CD4-positive, CD25-positive, alpha-beta regulatory T cell (primary cell): ENCODE measurements at regions not wholly inside any gene's neighbourhood (a gene's known extent, or its start where the extent isn't known, plus 50 kb on each side); places are given as distances from the start of the nearest gene placed in this dataset.

Source experiments
- ATAC-seq, 2 donors: fragments of 150-1000 bp; cut with Tn5 transposase; one replicate each; pipeline ENCODE4 v1.10.0; 2021; ENCODE audit warnings: low read depth in 2 of 2, moderate number of reproducible peaks in 2 of 2, moderate library complexity in 1 of 2
- DNase-seq, 3 donors: peaks; one replicate each; pipeline versions ENCODE4 v3.0.0 to v3.0.0-alpha.2; 2012 to 2022; ENCODE audit warnings: mixed read lengths in 1 of 3
- H3K27ac ChIP-seq: one replicate; pipeline ENCODE4 v1.7.0; 2013; ENCODE audit warnings: mild to moderate bottlenecking, low read length; ENCODE audit not compliant: insufficient read depth, poor library complexity, severe bottlenecking
- H3K27me3 ChIP-seq: one replicate; pipeline ENCODE4 v1.7.0; 2013; ENCODE audit warnings: low read length; ENCODE audit not compliant: control insufficient read depth, insufficient read depth
- H3K36me3 ChIP-seq: one replicate; pipeline ENCODE4 v1.7.0; 2013; ENCODE audit warnings: mild to moderate bottlenecking, low read length, moderate library complexity; ENCODE audit not compliant: control insufficient read depth, insufficient read depth
- H3K4me1 ChIP-seq: 2 replicates; pipeline ENCODE4 v1.7.0; 2013; ENCODE audit warnings: mild to moderate bottlenecking, low read length; ENCODE audit not compliant: insufficient read depth, control insufficient read depth, poor library complexity, severe bottlenecking
- H3K4me3 ChIP-seq: one replicate; pipeline ENCODE4 v1.7.0; 2013; ENCODE audit warnings: low read depth, mild to moderate bottlenecking, low read length, moderate library complexity
- H3K9me3 ChIP-seq, 2 experiments: 1 replicate in 1 of 2; 2 replicates in 1 of 2; pipeline ENCODE4 v1.7.0; 2013; ENCODE audit warnings: low read length in 2 of 2, mild to moderate bottlenecking in 1 of 2, moderate library complexity in 1 of 2; ENCODE audit not compliant: control insufficient read depth in 2 of 2
- H3K27ac Mint-ChIP-seq, 3 donors: one replicate each; pipeline ENCODE4 v1.8.0; 2020 to 2022; ENCODE audit warnings: mild to moderate bottlenecking in 3 of 3, mixed read lengths in 3 of 3, moderate library complexity in 2 of 3
- H3K27me3 Mint-ChIP-seq: one replicate; pipeline ENCODE4 v1.8.0; 2022; ENCODE audit warnings: mild to moderate bottlenecking, mixed read lengths
- H3K36me3 Mint-ChIP-seq: one replicate; pipeline ENCODE4 v1.8.0; 2020; ENCODE audit warnings: mixed read lengths
- H3K4me1 Mint-ChIP-seq, 4 donors: one replicate each; pipeline ENCODE4 v1.8.0; 2020 to 2022; ENCODE audit warnings: mixed read lengths in 4 of 4, mild to moderate bottlenecking in 1 of 4
- H3K4me3 Mint-ChIP-seq, 4 donors: one replicate each; pipeline ENCODE4 v1.8.0; 2020 to 2022; ENCODE audit warnings: mild to moderate bottlenecking in 4 of 4, mixed read lengths in 4 of 4, moderate library complexity in 3 of 4
- H3K9me3 Mint-ChIP-seq, 7 donors: one replicate each; pipeline ENCODE4 v1.8.0; 2020 to 2022; ENCODE audit warnings: mixed read lengths in 7 of 7, mild to moderate bottlenecking in 3 of 7, moderate library complexity in 2 of 7

- Mint-ChIP-seq H3K4me1 (peaks cover 0 to 5% (median 0%) of the 10 kb centered on the region in 4 donors), H3K27ac (no peak overlapping the region), H3K9me3 (peaks cover 0 to 22% (median 7%) of the 10 kb centered on the region in 7 donors), H3K4me3 (no peak overlapping the region), H3K36me3 (no peaks in the 10 kb centered on the region), H3K27me3 (no peaks in the 10 kb centered on the region)
- no peaks in the 10 kb centered on the region for H3K4me1 ChIP-seq
- no peaks in the 10 kb centered on the region for H3K36me3 ChIP-seq
- DNase-seq (no peak), ATAC-seq (no peak)
- no peaks in the 10 kb centered on the region for H3K27me3 ChIP-seq
- peaks cover 3 to 8% of the 10 kb centered on the region in 2 experiments for H3K9me3 ChIP-seq
- H3K4me3 ChIP-seq: no peak overlapping the region
- no peak overlapping the region for H3K27ac ChIP-seq
Observed at GRCh38 chr4:188620608-188621007, 481.4 kb downstream of the TRIML1 start.

GRCh38 chr4:188623314-188623854, 484.1 kb downstream of the TRIML1 start:
- Histone ChIP-seq H3K27ac (no peak overlapping the region), H3K4me1 (no peaks in the 10 kb centered on the region), H3K4me3 (no peak overlapping the region), H3K36me3 (no peaks in the 10 kb centered on the region), H3K27me3 (no peaks in the 10 kb centered on the region), H3K9me3 (peaks cover 4 to 7% of the 10 kb centered on the region in 2 experiments)
- H3K9me3 Mint-ChIP-seq: peaks cover 0 to 20% (median 8%) of the 10 kb centered on the region in 7 donors
- H3K27me3 Mint-ChIP-seq: no peaks in the 10 kb centered on the region
- no peak overlapping the region for H3K4me3 Mint-ChIP-seq
- ATAC-seq (no peak), DNase-seq (no peak)
- no peak overlapping the region for H3K27ac Mint-ChIP-seq
- no peaks in the 10 kb centered on the region for H3K4me1 Mint-ChIP-seq
- no peaks in the 10 kb centered on the region for H3K36me3 Mint-ChIP-seq

GRCh38 chr4:188624370-188624769, 485.1 kb downstream of the TRIML1 start:
- no peaks in the 10 kb centered on the region for H3K27me3 ChIP-seq
- H3K9me3 Mint-ChIP-seq: peaks cover 0 to 17% (median 6%) of the 10 kb centered on the region in 7 donors
- H3K4me3 Mint-ChIP-seq: no peak overlapping the region
- H3K27ac Mint-ChIP-seq: no peak overlapping the region
- peaks cover 3 to 4% of the 10 kb centered on the region in 2 experiments for H3K9me3 ChIP-seq
- no peaks in the 10 kb centered on the region for H3K36me3 ChIP-seq
- no peak overlapping the region for H3K27ac ChIP-seq
- H3K36me3 Mint-ChIP-seq: no peaks in the 10 kb centered on the region
- no peaks in the 10 kb centered on the region for H3K4me1 Mint-ChIP-seq
- H3K4me1 ChIP-seq: no peaks in the 10 kb centered on the region
- no peaks in the 10 kb centered on the region for H3K27me3 Mint-ChIP-seq
- no peak overlapping the region for H3K4me3 ChIP-seq
- DNase-seq: no peak
- ATAC-seq: no peak

- no peak overlapping the region for H3K4me3 ChIP-seq
- H3K4me1 Mint-ChIP-seq: no peaks in the 10 kb centered on the region
- H3K9me3 Mint-ChIP-seq: peaks cover 0 to 15% (median 9%) of the 10 kb centered on the region in 7 donors
- no peak overlapping the region for H3K4me3 Mint-ChIP-seq
- no peak overlapping the region for H3K27ac Mint-ChIP-seq
- ATAC-seq (no peak), DNase-seq (no peak)
- no peaks in the 10 kb centered on the region for H3K27me3 ChIP-seq
- no peaks in the 10 kb centered on the region for H3K36me3 Mint-ChIP-seq
- H3K36me3 ChIP-seq: no peaks in the 10 kb centered on the region
- H3K4me1 ChIP-seq: no peaks in the 10 kb centered on the region
- no peaks in the 10 kb centered on the region for H3K27me3 Mint-ChIP-seq
- no peak overlapping the region for H3K27ac ChIP-seq
- peaks cover 4 to 11% of the 10 kb centered on the region in 2 experiments for H3K9me3 ChIP-seq
Observed at GRCh38 chr4:188627892-188628291, 488.7 kb downstream of the TRIML1 start.

- H3K4me3 Mint-ChIP-seq: no peak overlapping the region
- Histone ChIP-seq H3K27ac (no peak overlapping the region), H3K4me1 (no peaks in the 10 kb centered on the region), H3K27me3 (no peaks in the 10 kb centered on the region), H3K36me3 (no peaks in the 10 kb centered on the region), H3K4me3 (no peak overlapping the region), H3K9me3 (peaks cover 0 to 2% of the 10 kb centered on the region in 2 experiments)
- no peaks in the 10 kb centered on the region for H3K27me3 Mint-ChIP-seq
- DNase-seq (no peak), ATAC-seq (no peak)
- H3K9me3 Mint-ChIP-seq: peaks cover 0 to 14% (median 7%) of the 10 kb centered on the region in 7 donors
- no peak overlapping the region for H3K27ac Mint-ChIP-seq
- no peaks in the 10 kb centered on the region for H3K36me3 Mint-ChIP-seq
- no peaks in the 10 kb centered on the region for H3K4me1 Mint-ChIP-seq
Observed at GRCh38 chr4:188639479-188640100, 500.3 kb downstream of the TRIML1 start.

GRCh38 chr4:188647820-188648370, 508.7 kb downstream of the TRIML1 start:
- Mint-ChIP-seq H3K4me3 (no peak overlapping the region), H3K27me3 (no peaks in the 10 kb centered on the region), H3K36me3 (no peaks in the 10 kb centered on the region), H3K4me1 (no peaks in the 10 kb centered on the region), H3K27ac (no peak overlapping the region), H3K9me3 (peaks cover 0 to 26% (median 7%) of the 10 kb centered on the region in 7 donors)
- H3K4me1 ChIP-seq: no peaks in the 10 kb centered on the region
- H3K9me3 ChIP-seq: no peaks in the 10 kb centered on the region
- H3K36me3 ChIP-seq: no peaks in the 10 kb centered on the region
- no peaks in the 10 kb centered on the region for H3K27me3 ChIP-seq
- no peak overlapping the region for H3K4me3 ChIP-seq
- DNase-seq: no peak
- no peak overlapping the region for H3K27ac ChIP-seq
- no peak for ATAC-seq

- Histone ChIP-seq H3K27me3 (no peaks in the 10 kb centered on the region), H3K4me3 (no peak overlapping the region), H3K9me3 (no peaks in the 10 kb centered on the region), H3K4me1 (no peaks in the 10 kb centered on the region), H3K27ac (no peak overlapping the region), H3K36me3 (no peaks in the 10 kb centered on the region)
- H3K36me3 Mint-ChIP-seq: no peaks in the 10 kb centered on the region
- ATAC-seq (no peak), DNase-seq (no peak)
- peaks cover 0 to 18% (median 7%) of the 10 kb centered on the region in 7 donors for H3K9me3 Mint-ChIP-seq
- H3K4me1 Mint-ChIP-seq: no peaks in the 10 kb centered on the region
- no peak overlapping the region for H3K4me3 Mint-ChIP-seq
- no peak overlapping the region for H3K27ac Mint-ChIP-seq
- H3K27me3 Mint-ChIP-seq: no peaks in the 10 kb centered on the region
Observed at GRCh38 chr4:188649635-188650034, 510.4 kb downstream of the TRIML1 start.

GRCh38 chr4:188650516-188650915, 511.3 kb downstream of the TRIML1 start:
- Mint-ChIP-seq H3K9me3 (peaks cover 0 to 18% (median 7%) of the 10 kb centered on the region in 7 donors), H3K27me3 (no peaks in the 10 kb centered on the region), H3K4me3 (no peak overlapping the region), H3K27ac (no peak overlapping the region), H3K4me1 (no peaks in the 10 kb centered on the region), H3K36me3 (no peaks in the 10 kb centered on the region)
- ATAC-seq (no peak), DNase-seq (no peak)
- Histone ChIP-seq H3K27me3 (no peaks in the 10 kb centered on the region), H3K36me3 (no peaks in the 10 kb centered on the region), H3K4me1 (no peaks in the 10 kb centered on the region), H3K9me3 (no peaks in the 10 kb centered on the region), H3K27ac (no peak overlapping the region), H3K4me3 (no peak overlapping the region)
